GM19238 (cell line): ENCODE measurements at regions not wholly inside any gene's neighbourhood (a gene's known extent, or its start where the extent isn't known, plus 50 kb on each side); places are given as distances from the start of the nearest gene placed in this dataset.

Experiments
- DNase-seq: peaks from one replicate; pipeline ENCODE4 v3.0.0; 2011; ENCODE audit warnings: low spot score; ENCODE audit not compliant: insufficient read length

DNA sequence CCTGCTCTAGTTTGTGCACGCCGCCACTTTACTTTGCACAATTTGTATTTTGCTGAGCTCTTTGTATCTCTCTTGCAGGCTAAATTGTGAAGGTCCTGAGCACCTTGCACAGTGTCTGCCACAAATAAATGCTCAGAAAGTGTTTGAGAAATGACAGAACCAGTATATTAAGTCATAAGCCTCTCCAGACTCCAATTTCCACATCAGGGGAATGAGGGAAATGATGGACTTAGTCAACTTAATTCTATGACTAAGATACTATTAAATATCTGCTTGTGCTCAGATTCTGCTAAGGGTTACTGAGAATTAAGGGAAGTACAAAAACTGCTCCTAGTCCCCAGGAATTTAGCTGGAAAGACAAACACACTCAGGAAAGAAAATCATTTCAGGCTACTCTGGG, 239.1 kb upstream of the SLC14A2 start:
- DNase-seq, result no peak

DNA sequence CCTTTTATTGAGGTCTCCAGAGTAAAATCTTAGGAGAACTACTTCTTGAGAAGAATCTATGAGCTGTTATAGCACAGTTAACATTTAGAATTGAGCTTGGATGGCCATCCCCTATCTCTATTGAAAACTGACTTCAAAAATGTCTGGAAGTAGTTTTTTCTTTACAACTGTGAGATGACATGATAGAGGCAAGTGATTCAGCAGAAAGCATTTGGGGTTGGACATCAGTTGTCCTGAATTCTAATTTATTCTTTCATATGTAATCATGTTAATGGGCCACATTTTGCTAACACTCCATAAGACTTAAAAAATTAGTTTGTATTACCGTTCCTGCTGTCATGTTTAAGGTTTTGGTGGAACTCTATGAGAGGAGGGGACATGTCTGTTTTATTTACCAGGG, 237.0 kb upstream of the SLC14A2 start:
- no peak for DNase-seq

DNA sequence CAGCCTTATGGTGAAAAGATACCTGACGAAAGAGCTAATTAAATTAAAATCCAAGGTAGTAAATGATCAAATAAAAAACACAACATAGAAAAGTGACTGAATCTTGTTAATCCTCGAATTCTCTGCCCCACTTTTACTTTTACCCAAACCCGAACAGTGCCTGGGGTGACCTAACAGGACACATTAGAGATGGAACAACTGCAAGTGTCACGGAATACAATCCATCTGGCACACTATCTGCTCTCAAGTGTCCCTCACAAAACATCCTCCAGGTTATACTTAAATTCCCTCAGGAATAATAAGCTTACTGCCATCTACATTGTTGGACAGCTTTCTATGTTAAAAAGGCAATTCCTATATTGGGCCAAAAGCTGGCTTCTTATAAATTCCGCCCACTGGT, 236.3 kb upstream of the SLC14A2 start:
- no peak for DNase-seq

GRCh38 chr18:45379903-45380302, 235.4 kb upstream of the SLC14A2 start:
- no peak for DNase-seq

DNA sequence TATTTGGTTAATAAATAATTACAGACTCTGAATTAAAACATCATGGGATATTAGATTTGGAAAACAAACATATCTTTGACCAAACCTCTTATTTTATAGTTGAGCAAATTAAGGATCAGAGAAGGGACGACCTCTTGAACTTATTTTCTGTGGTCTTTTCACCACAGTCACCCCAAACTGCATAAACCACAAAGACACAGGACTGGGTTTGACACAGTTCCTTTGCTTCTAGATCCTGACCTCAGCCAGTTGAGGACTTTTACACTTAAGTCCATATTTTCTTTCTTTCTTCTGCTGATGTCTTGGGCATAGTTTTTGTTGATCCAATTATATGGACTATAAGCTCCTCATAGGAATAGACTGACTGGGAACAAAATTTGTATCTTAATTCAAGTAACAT, 234.0 kb upstream of the SLC14A2 start:
- no peak for DNase-seq

DNA sequence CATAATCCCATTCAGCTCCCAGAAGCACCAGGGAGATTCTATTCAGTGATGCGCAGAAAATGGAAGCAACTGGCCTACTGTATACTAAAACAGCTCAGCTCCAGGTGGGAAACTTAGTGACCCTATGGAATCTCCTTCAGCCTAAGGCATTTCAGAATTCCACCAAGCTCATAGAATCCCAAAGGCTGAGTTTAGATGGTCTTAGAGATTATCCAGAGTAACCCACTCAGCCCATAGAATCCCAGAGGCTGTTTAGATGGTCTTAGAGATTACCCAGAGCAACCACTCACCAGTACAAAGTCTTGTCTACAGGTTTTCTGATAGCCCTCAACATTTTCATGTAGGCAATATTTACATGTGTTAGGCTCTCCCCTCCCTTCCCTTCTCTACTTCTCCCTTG, 232.0 kb upstream of the SLC14A2 start:
- DNase-seq, result no peak

- peak; percentile 26 for DNase-seq
Observed at GRCh38 chr18:45384137-45384961, 230.9 kb upstream of the SLC14A2 start.

DNA sequence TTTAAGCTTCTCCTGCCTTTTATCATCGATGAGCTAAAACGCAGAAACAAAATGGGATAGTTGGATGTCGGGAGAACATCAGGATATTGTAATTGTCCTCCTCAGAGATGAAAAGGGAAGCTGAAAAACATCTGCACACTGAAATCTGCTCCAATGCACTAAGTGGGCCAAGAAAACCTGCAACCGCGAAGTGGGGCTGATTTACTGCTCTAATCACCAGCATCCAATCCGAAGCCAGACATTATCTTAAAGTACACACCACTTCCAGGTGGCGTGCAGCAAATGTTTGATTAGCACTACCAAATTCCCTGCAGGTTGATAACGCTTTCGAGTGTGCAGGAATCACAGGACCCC, 230.3 kb upstream of the SLC14A2 start:
- no peak for DNase-seq

DNA sequence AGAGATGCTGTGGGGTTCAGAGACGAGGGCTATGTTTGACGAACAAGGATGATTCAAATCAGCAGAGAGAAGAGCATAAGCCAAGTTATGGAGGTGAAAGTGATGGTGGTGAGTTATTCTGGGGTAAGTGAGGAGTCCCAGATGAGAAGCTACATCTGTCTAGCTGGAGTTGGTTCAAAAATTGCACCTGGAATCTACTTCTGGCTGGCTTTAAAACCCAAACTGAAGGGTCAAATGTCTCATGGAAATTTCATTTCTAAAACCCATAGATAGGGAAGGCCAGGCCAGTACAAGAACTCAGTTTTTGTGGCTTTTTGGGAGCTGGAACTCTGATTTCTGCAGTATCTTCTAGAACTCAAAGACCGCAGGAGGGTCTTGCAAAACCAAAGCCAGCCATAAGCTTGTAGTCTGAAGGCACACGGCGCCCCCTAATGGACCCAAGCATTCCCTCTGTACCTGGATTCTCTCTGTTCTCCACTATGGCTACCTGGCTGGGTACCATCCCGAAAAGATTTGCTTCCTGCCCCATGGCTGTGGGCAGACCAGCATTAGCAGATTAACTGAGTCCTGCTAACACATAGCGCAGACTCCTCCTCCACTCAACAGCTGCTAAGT, 229.1 kb upstream of the SLC14A2 start:
- no peak for DNase-seq

GRCh38 chr18:45387229-45387628, 228.0 kb upstream of the SLC14A2 start:
- no peak for DNase-seq

GRCh38 chr18:45398448-45398847, 216.8 kb upstream of the SLC14A2 start:
- no peak for DNase-seq

- DNase-seq, result no peak
Observed at GRCh38 chr18:45399146-45399545, 216.1 kb upstream of the SLC14A2 start.

DNA sequence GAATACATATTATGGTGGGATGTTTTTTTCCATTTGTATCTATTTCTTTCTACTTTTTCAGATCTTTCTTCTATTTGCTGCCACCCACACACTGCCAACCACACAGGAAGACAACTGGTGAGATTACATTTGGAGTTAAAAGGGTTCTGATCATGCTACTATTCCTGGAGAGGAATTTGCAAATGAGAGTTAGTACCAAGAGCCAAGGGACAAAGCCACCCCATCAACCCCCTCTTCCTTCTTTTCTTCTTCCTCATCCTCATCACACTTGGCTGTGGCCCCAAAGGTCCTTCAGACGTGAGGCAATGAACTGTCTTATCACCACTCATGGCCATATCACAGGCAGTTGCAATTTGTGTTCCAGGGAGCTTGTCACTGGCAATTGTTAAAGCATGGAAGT, 215.6 kb upstream of the SLC14A2 start:
- DNase-seq, result no peak

GRCh38 chr18:45402485-45403056, 212.7 kb upstream of the SLC14A2 start:
- DNase-seq, result no peak

- DNase-seq, result no peak
Observed at GRCh38 chr18:45403341-45404049, 211.8 kb upstream of the SLC14A2 start.

- DNase-seq, result no peak
Observed at GRCh38 chr18:45408218-45408617, 207.1 kb upstream of the SLC14A2 start.

DNA sequence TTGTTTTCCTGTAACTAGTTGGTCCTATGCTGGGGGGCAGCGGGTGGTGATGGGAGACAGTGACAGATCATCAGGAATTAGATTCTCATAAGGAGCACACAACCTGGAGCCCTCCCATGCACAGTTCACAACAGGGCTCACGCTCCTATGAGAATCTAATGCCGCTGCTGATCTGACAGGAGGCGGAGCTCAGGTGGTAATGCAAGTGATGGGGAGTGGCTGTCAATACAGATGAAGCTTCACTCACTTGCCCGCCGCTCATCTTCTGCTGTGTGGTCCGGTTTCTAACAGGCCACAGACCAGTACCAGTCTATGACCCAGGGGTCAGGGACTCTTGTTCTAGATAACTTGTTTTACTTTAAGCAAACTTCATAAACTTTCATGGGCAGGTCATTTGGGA, 205.3 kb upstream of the SLC14A2 start:
- DNase-seq, result no peak

GRCh38 chr18:45412577-45412976, 202.7 kb upstream of the SLC14A2 start:
- no peak for DNase-seq

DNA sequence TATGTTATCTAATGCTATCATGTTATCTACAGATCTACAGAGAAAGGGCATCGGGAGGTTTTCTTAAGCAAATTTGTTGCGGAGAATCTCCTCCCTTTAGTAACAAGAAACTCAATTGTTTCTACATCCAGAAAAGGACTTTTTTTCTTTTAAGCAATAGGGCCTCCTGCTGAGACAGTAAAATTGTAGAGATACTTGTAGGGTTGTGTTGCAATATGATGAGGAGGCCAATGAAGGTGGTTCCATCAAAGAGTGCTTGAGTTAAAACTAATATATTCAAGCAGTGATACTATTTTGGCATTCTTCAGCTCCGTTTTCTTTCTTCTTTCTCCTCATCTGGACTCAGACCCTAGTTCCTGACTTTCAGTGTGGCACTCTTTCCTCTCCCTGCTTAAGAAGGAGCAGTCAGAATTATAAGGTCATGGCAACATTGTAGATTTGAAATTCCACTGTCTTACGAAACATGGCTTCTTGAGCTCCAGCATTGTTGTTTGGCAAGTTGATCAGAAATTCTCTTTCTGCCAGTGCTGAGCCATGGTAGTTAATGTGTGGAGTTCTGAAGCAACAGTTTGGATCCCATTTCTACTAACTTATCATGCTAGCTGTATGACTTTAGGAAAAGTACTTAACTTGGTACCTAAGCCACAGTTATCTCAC, 202.0 kb upstream of the SLC14A2 start:
- DNase-seq, result no peak

DNA sequence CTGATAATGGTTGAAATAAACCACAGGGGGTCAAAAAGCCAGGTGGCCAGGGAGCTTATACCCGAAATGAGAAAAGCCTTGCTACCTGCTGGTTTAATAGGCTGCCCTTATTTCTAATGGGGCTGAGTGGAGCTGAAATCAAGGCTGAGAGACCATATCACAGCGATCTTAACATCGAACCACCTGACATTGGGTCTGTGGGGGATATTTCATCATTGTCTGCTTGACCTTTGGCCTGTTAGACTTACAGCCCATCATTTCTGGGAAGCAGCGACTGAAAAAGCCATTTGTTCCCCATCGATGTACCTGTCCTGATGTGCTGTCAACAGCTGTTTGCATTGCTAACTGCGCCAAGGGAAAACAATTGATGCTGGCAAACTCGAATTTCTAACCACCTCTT, 199.7 kb upstream of the SLC14A2 start:
- no peak for DNase-seq

GRCh38 chr18:45416168-45416567, 199.1 kb upstream of the SLC14A2 start:
- no peak for DNase-seq

DNA sequence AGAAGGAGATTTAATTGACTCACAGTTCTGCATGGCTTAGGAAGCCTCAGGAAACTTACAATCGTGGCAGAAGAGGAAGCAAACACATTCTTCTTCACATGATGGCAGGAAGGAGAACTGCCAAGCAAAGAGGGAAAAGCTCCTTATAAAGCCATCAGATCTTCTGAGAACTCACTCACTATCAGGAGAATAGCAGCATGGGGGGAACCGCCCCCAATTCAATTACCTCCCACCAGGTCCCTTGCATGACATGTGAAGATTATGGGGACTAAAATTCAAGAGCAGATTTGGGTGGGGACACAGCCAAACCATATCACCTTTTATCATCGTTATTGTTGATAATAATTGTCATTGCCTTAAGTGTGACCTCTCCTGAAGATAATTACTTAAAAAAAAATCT, 197.9 kb upstream of the SLC14A2 start:
- no peak for DNase-seq
